ENCODE measurements at regions not wholly inside any gene's neighbourhood (a gene's known extent, or its start where the extent isn't known, plus 50 kb on each side); places are given as distances from the start of the nearest gene placed in this dataset.

DNA sequence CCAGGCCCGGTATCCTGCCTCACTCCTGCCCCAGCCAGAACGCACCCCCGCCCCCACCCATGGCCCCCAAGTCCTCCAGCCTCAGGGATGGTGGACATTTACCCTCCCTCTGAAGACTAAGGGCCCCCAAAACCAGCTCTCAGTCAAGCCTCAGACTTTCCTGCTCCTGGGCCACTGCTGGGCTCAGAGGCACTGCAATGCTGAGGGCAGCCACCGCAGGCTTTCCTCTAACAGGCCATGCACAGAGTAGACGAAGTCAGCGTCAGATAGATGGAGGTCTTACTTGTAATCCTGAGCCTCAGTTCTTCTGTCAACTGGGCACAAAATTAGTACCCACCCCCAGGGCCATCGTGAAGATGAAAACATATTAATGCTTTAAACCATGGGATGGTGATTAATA is 92.6 kb downstream of the TTC32 start:
- DNase-seq = no peak

GRCh38 chr2:19807866-19808265 is 93.9 kb downstream of the TTC32 start:
- DNase-seq = no peak

GRCh38 chr2:19807346-19807745 is 94.4 kb downstream of the TTC32 start:
- DNase-seq = no peak

- no peak for DNase-seq
These were observed 95.2 kb downstream of the TTC32 start for GRCh38 chr2:19806591-19806990.

DNA sequence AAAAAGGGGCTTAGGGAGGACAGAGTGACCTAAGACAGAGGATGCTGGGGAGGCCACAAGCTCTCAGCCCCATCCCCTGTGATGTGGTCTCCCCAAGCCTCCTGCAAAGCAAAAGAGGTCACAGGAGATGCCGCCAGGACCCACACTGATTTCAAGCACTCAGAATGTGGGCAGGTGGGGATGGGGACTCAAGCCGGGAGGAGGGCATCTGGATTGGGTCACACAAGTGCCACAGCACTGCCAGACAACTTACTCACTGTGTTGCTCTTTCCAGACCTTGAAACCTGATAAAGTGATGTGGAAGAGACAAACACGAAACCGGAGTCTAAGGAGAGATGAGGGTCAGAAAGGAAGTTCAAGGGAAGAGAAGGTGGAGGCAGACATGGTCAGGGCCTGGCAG is 95.7 kb downstream of the TTC32 start:
- no peak for DNase-seq

DNA sequence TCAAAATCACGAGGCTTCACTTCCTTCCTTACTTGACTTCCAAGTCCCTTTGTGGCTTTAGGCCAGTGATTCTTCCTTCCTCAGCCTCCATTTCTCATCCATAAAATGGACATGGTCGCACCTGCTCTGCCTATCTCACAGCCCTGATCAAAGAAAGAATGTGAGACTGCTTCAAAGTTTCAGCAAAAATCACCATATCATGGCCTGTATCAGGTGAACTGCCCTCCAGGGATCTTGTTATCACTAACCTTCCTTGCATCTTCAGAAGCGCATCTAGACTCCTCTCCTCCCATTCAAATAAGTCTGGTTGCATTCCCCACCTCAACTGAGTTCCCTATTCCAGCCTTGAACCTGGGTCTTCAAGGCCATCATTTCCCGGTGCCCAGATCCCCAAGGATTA is 96.5 kb downstream of the TTC32 start:
- no peak for DNase-seq

DNA sequence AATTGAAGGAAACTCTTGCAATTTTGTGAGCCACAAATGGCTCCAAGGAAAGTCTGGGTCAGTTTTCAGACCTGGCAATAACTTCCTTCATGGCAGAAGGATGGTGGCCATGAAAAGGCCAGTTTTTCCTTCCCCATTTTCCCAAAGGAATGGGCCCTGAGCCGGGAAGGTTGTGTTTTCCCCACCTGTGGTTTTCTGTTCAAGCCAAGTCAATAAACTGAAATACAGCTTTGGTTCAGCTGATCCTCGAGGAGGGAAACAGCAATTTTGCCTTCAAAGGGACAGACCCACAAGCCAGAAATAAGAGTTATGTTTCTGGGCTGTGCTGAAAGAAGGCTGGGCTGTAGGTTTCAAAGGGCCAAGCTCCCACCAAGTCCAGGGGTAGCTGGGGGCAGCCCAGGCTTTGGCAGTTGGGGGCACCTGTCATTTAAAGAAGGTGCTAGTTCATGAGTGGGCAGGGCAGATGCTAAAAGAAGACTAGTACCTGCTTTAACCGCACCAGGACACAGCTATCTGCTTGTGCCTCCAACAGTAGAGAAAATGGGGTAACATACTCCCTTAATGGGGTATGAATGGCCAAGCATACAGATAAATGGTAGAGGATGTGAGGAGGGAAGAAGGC is 97.0 kb downstream of the TTC32 start:
- DNase-seq = no peak

GRCh38 chr2:19802086-19802841 is 99.5 kb downstream of the TTC32 start:
- no peak for DNase-seq

DNA sequence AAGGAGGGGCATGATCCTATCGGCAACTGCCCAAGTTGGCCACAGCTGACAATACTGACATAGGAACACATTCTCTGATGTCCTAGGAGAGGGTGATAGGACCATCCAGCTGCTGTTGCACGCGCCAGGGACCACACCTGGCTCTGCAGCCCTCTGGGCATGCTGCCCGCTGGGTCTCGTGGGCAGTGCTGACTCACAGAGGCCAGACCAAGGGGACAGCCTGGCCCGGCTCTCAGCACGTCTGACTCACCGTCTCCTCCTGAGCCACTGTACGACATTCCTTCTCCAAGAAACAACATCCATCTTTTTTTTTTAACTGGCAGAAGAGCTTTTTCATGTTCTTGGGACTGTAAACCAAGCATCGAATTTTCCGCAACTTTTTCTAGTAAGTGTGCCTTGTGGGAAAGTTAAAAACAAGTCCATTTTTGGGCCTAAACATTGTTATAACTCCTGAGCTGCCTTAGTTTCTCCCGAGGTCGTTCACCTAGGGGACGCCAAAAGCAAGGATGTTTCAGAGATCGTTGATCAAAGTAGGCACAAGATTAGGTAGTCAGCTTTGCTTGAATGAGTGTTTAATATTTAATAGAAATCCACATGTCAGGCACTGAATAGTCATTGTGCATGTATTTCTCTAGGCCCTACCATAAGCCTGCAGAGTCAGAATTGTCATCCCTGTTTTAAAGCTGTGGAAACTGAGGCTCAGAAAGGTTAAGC is 100.3 kb downstream of the TTC32 start:
- DNase-seq = no peak

- DNase-seq = no peak
These were observed 101.0 kb downstream of the TTC32 start for GRCh38 chr2:19800796-19801195.

- no peak for DNase-seq
These were observed 101.7 kb downstream of the TTC32 start for GRCh38 chr2:19799881-19800780.

DNA sequence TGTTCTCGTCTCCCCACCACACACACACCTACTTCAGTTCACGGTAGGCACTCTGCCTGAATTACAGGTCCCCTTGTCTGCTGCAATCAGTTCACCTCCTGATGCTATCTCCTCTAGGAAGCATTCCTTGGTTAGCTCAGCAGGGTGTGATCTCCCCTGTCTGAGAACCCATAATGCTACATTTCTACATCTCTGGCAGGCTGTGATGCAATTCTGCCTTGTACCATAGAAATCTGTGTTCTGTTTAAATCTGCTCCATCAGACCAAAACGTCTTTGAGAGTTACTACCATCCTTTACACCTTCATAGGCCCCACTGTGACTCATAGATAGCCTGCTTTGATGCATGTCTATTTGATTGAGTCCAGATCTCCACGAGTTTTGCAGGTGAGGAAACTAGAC is 103.9 kb downstream of the TTC32 start:
- no peak for DNase-seq

DNA sequence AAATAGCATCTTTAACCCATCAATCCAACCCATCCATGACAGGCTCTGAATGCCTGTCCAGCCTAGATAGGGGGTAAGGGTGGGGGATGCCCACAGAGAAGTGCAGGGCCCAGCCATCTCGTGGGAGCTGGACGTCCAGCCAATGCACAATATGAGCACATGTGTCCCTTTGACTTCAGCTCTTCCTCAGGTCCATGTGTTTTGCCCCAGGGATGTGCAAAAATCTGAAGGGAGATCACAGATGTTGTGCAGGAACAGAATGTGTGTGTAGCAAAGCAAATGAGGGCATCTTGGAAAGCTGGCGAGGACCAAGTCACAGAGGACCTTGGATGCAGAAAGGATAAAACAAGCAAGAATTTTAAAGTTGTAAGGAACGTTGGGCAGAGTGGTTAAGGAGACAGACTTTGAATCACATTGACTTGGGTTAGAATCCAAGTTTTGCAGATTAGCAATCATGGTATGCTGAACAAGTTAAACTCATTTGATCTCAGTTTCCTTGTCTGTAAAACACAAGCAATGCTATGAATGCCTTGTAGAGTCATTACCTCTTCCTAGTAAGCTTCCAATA is 104.5 kb downstream of the TTC32 start:
- DNase-seq = no peak

GRCh38 chr2:19796035-19796695 is 105.6 kb downstream of the TTC32 start:
- DNase-seq = no peak

DNA sequence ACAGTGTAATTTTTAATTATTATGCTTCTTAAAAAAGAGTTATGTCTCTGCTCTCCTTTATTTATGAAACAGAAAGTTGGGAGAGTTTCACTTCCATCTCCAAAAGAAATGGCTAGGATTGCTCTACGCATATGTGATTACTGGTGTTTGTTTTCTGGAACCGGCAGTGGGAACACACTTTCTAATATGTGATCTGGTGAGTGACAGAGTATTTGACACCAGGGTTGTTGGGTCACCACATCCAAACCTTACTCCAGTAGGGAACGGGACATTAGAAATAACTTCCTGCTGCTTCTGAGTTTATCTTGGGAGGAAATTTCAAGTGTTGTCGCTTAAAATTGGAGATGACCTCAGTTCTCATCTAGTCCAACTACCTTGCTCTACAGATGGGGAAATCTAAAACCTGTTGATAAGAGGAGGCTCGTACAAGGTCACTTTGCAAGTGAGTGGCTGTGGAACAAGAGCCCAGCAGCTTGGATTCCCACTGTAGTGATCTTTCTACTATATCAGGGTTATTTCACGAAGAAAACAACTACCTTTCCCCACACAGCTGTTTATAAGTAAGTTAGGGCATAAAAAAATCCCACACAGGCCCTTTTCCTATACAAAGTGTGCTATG is 108.5 kb downstream of the TTC32 start:
- no peak for DNase-seq

DNA sequence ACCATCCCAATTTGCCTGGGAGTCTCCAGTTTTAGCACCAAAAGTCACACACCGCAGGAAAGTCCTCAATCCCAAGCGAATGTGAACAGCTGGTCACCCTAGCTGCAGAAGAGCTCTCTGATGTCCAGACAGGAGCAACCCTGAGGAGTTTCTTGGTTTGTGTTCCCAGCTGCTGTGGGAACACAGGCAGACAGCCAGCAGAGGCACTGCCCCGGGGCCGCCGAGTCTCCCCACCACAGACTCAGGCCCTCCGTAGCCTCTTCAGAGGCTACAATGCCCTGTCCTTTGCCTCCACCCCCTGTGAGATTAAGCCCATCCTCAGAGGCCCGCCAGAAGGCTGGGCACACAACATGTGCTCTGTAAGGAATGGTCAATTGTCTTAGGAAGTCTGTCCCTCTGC is 111.5 kb downstream of the TTC32 start:
- no peak for DNase-seq

- no peak for DNase-seq
These were observed 114.6 kb downstream of the TTC32 start for GRCh38 chr2:19787134-19787533.

DNA sequence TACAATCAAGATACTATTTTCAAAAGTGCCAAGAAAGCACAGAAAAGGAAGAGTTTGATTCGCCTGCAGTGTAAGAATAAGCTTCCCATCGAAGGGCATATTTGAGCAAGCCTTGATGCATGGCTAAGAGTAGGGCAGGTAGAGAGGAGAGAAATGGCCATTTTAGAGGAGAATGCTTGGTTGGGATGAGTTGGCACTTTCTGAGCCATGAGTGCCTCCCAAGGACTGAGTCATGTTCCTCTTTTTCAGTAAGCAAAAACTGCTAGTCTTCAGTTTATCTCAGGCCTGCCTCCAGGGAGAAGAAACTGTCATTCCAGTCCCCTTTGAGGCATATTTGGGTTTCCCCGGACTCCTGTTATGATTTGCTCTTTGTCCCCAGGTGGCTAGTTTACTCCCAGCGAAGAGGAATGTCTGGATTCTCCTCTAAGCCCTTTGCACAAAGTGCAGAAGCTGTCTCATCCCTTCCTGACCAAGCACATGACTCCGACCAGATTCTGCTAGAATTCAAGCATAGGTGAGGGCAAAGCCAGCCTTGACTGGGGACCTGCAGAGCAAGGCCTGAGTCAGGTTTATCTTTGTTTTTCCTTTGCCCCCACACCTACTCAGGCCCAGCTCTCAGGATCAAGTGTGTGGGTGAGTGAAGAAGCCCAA is 115.2 kb downstream of the TTC32 start:
- no peak for DNase-seq

DNA sequence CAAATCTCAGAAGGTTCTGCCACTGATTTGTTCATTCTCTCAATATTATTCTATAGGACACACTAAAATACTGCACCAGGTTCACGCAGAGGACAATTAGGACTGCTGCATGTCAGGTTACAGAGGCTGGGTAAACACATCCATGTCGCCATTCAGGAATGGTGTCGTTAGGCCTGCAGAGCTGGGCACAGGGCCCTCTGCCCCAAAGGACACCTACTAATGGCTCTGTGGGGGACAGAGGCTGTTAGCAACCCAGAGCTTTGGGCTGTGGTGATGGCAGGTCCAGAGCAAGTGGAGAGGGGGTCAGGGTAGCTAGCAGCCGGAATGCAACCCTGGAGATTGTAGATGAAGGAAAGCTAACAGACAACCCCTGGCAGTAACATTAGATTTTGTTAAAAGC is 115.9 kb downstream of the TTC32 start:
- no peak for DNase-seq

DNA sequence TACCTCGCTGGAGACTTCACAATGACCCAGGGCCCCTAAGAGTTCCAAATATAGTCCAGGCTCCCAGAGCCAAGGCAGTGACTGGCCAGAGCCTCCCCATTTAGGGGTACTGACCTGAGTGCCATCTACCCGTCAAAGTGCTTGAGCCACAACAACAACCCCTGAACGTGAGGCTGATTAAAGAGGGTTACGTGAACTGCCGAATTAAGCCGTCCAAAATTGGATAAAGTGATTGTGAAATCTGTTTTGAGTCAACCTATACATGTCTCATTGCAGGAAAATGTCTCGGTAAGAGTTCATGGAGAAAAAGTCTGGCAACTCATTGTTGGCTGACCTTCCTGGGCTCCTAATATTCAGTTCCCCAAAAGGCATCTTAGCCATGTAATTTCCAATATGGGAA is 116.3 kb downstream of the TTC32 start:
- no peak for DNase-seq
